ENCODE measurements at regions not wholly inside any gene's neighbourhood (a gene's known extent, or its start where the extent isn't known, plus 50 kb on each side); places are given as distances from the start of the nearest gene placed in this dataset.
A peak's percentile ranks its signal among the peaks of the same experiment; 100 is the strongest.
"Not testable (repeated sequence)": the region's sequence is repeated elsewhere in the genome, so short reads cannot be mapped to it uniquely, and the experiment has no call there.

GRCh38 chr21:28325618-28326017, 667.1 kb downstream of the LTN1 start:
- no peaks in the 10 kb centered on the region for H3K36me3 Mint-ChIP-seq
- H3K4me3 Mint-ChIP-seq, result no peak overlapping the region
- ATAC-seq (replicated peaks) (no peak), DNase-seq (no peak)
- peaks cover 9 to 11% of the 10 kb centered on the region in 2 donors for H3K9me3 Mint-ChIP-seq
- H3K27me3 Mint-ChIP-seq, result no peaks in the 10 kb centered on the region
- no peak overlapping the region for H3K27ac Mint-ChIP-seq
- H3K4me1 Mint-ChIP-seq, result no peaks in the 10 kb centered on the region

- ATAC-seq (replicated peaks), result no peak
- Mint-ChIP-seq H3K36me3 (no peaks in the 10 kb centered on the region), H3K9me3 (peaks cover 9 to 11% of the 10 kb centered on the region in 2 donors), H3K27me3 (no peaks in the 10 kb centered on the region), H3K27ac (no peak overlapping the region), H3K4me1 (no peaks in the 10 kb centered on the region), H3K4me3 (no peak overlapping the region)
- DNase-seq, result no peak
Measured at GRCh38 chr21:28324690-28325089, 668.0 kb downstream of the LTN1 start.

- Mint-ChIP-seq H3K4me3 (no peak overlapping the region), H3K9me3 (peaks cover 8 to 9% of the 10 kb centered on the region in 2 donors), H3K36me3 (no peaks in the 10 kb centered on the region), H3K27ac (no peak overlapping the region), H3K4me1 (no peaks in the 10 kb centered on the region), H3K27me3 (no peaks in the 10 kb centered on the region)
- ATAC-seq (replicated peaks), result peak in 1 of 2 donors; percentile 10
- DNase-seq, result no peak
Measured at GRCh38 chr21:28317177-28317950, 675.3 kb downstream of the LTN1 start.

DNA sequence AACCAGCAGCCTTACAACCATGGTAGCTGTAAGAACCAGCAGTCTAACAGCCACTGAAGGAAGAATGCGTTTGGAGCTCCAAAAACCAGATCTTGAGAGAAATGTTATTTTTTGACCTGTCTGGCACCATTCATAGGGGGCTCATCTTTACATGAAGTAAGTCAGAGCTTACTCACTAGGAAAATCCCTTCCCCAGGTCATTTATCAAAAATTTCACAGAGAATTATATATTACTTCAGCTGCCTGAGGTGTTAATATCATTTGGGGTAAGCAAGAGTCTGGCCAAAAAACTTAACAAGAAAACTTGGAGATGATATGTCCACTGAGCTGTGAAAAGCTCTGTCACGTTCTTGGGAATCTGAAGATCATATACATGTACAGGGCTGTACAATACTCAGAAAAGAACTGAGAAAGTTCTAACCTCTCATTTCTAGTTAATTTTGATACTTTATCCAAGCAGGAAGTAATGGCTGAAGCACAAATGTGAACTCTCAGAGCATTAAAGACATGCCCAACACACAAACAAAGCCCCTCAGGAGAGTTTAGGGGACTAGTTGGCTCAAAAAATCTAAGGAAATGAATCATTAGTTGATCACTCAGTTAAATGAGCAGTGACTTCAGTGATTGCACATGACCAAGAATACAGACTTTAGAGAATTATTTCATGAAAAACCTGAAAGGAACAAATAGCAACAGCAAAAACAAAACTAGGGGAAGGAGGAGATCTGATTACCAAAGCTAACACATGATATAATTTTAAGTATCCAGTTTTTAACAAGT, 681.1 kb downstream of the LTN1 start:
- DNase-seq (no peak), ATAC-seq (replicated peaks) (no peak)
- no peak overlapping the region for H3K27ac Mint-ChIP-seq
- no peaks in the 10 kb centered on the region for H3K36me3 Mint-ChIP-seq
- peaks cover 5 to 9% of the 10 kb centered on the region in 2 donors for H3K9me3 Mint-ChIP-seq
- H3K4me1 Mint-ChIP-seq, result no peaks in the 10 kb centered on the region
- H3K4me3 Mint-ChIP-seq, result no peak overlapping the region
- no peaks in the 10 kb centered on the region for H3K27me3 Mint-ChIP-seq

- ATAC-seq (replicated peaks) (no peak), DNase-seq (no peak)
- Mint-ChIP-seq H3K4me1 (no peaks in the 10 kb centered on the region), H3K9me3 (peaks cover 5 to 9% of the 10 kb centered on the region in 2 donors), H3K36me3 (no peaks in the 10 kb centered on the region), H3K4me3 (no peak overlapping the region), H3K27ac (no peak overlapping the region), H3K27me3 (no peaks in the 10 kb centered on the region)
Measured at GRCh38 chr21:28310711-28311110, 682.0 kb downstream of the LTN1 start.

- no peak overlapping the region for H3K27ac Mint-ChIP-seq
- H3K9me3 Mint-ChIP-seq, result peaks cover 5 to 9% of the 10 kb centered on the region in 2 donors
Measured at GRCh38 chr21:28310171-28310685, 682.4 kb downstream of the LTN1 start.

GRCh38 chr21:28309596-28309995, 683.1 kb downstream of the LTN1 start:
- no peak overlapping the region for H3K27ac Mint-ChIP-seq
- H3K27me3 Mint-ChIP-seq, result no peaks in the 10 kb centered on the region
- no peaks in the 10 kb centered on the region for H3K4me1 Mint-ChIP-seq
- no peaks in the 10 kb centered on the region for H3K36me3 Mint-ChIP-seq
- ATAC-seq (replicated peaks) (no peak), DNase-seq (no peak)
- no peak overlapping the region for H3K4me3 Mint-ChIP-seq
- peaks cover 5 to 9% of the 10 kb centered on the region in 2 donors for H3K9me3 Mint-ChIP-seq

More at GRCh38 chr21:28310171-28310685, 682.4 kb downstream of the LTN1 start:
- ATAC-seq (replicated peaks) (no peak), DNase-seq (no peak)
- no peaks in the 10 kb centered on the region for H3K36me3 Mint-ChIP-seq
- no peak overlapping the region for H3K4me3 Mint-ChIP-seq
- no peaks in the 10 kb centered on the region for H3K4me1 Mint-ChIP-seq
- no peaks in the 10 kb centered on the region for H3K27me3 Mint-ChIP-seq

DNA sequence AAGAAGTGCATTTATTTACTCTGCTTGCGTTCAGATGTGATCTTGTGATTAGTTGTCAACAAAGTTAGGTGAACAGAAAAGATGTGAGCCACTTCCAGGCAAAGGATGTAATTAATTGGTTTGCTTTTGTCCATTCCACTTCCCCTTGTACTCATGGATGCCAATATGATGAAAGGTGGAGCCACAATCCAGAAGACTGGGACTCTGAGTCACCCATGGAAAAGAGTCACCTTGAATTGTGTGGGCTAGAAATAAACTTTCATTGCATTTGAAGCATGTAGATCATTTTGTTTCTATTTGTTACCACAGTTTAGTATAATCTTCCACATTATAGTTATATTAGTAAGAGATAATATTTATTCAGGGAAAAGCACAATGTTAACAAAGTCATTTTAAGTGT, 684.2 kb downstream of the LTN1 start:
- H3K4me3 Mint-ChIP-seq, result no peak overlapping the region
- ATAC-seq (replicated peaks) (no peak), DNase-seq (no peak)
- no peaks in the 10 kb centered on the region for H3K4me1 Mint-ChIP-seq
- H3K27me3 Mint-ChIP-seq, result no peaks in the 10 kb centered on the region
- H3K27ac Mint-ChIP-seq, result no peak overlapping the region
- no peaks in the 10 kb centered on the region for H3K36me3 Mint-ChIP-seq
- H3K9me3 Mint-ChIP-seq, result peaks cover 5 to 9% of the 10 kb centered on the region in 2 donors

DNA sequence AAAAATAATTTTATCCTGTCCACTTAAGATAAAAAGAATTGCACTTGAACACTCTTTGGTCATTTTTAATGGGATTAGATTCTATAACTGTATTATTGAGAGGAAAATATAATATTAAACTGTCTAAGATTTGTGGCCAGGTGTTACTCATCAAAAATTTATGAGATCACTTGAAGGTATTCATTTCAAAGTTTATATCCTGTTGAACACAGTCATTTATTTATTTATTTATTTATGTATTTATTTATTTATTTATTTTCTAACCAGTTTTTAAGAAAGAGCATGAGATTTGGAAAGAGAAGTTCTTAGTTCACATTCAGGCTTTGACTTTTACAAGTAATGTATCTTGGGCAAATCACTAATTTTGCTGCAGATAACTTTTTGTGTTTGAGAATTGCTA, 692.7 kb downstream of the LTN1 start:
- no peak for DNase-seq
- no peak overlapping the region for H3K27ac Mint-ChIP-seq
- no peak for ATAC-seq (replicated peaks)
- H3K4me3 Mint-ChIP-seq, result no peak overlapping the region
- peaks cover 0 to 3% of the 10 kb centered on the region in 2 donors for H3K9me3 Mint-ChIP-seq
- no peaks in the 10 kb centered on the region for H3K36me3 Mint-ChIP-seq
- no peaks in the 10 kb centered on the region for H3K4me1 Mint-ChIP-seq
- no peaks in the 10 kb centered on the region for H3K27me3 Mint-ChIP-seq

GRCh38 chr21:28298251-28298672, 694.4 kb downstream of the LTN1 start:
- Mint-ChIP-seq H3K27ac (no peak overlapping the region), H3K4me3 (no peak overlapping the region), H3K4me1 (no peaks in the 10 kb centered on the region), H3K36me3 (no peaks in the 10 kb centered on the region), H3K9me3 (peaks cover 0 to 3% of the 10 kb centered on the region in 2 donors), H3K27me3 (no peaks in the 10 kb centered on the region)
- DNase-seq, result no peak
- no peak for ATAC-seq (replicated peaks)

- no peaks in the 10 kb centered on the region for H3K27me3 Mint-ChIP-seq
- H3K4me3 Mint-ChIP-seq, result no peak overlapping the region
- ATAC-seq (replicated peaks) (no peak), DNase-seq (no peak)
- H3K27ac Mint-ChIP-seq, result no peak overlapping the region
- no peaks in the 10 kb centered on the region for H3K36me3 Mint-ChIP-seq
- no peaks in the 10 kb centered on the region for H3K4me1 Mint-ChIP-seq
- peaks cover 0 to 11% of the 10 kb centered on the region in 2 donors for H3K9me3 Mint-ChIP-seq
Measured at GRCh38 chr21:28294051-28294450, 698.6 kb downstream of the LTN1 start.

- DNase-seq (no peak), ATAC-seq (replicated peaks) (no peak)
- H3K36me3 Mint-ChIP-seq, result no peaks in the 10 kb centered on the region
Measured at GRCh38 chr21:28283641-28284490, 708.8 kb downstream of the LTN1 start.

DNA sequence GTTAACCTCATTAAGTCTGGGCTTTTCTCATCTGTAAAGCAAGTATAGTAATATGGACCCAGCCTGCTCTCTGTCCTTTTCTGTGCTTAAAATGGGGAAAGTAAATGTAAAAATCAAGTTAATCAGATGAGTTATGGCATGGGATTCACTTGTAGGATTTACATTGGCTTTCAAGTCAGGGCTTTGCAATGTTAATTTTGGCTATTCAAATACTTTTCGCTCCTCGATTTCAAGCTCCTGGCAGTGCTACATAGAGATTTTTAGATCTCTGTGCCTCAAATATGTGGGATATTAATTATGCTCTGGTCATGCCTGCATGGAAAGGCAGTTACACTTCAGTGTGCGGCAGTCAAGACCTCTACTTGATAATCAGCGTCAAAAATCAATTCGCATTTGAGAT, 709.8 kb downstream of the LTN1 start:
- Mint-ChIP-seq H3K36me3 (no peaks in the 10 kb centered on the region), H3K27me3 (no peaks in the 10 kb centered on the region), H3K9me3 (peaks cover 4 to 9% of the 10 kb centered on the region in 2 donors), H3K27ac (no peak overlapping the region), H3K4me3 (no peak overlapping the region), H3K4me1 (no peaks in the 10 kb centered on the region)
- DNase-seq (no peak), ATAC-seq (replicated peaks) (no peak)

More at GRCh38 chr21:28283641-28284490, 708.8 kb downstream of the LTN1 start:
- Mint-ChIP-seq H3K27ac (no peak overlapping the region), H3K4me1 (no peaks in the 10 kb centered on the region), H3K27me3 (no peaks in the 10 kb centered on the region), H3K4me3 (no peak overlapping the region), H3K9me3 (peaks cover 2 to 9% of the 10 kb centered on the region in 2 donors)

GRCh38 chr21:28281357-28281756, 711.3 kb downstream of the LTN1 start:
- H3K27me3 Mint-ChIP-seq; DNase-seq; H3K4me3 Mint-ChIP-seq; H3K36me3 Mint-ChIP-seq; H3K9me3 Mint-ChIP-seq; H3K27ac Mint-ChIP-seq; H3K4me1 Mint-ChIP-seq; ATAC-seq (replicated peaks): not testable (repeated sequence)

Measured in stimulated activated naive B cell treated with anti-CD40 and anti-IgM and Interleukin-4, amounts not matched to agents 10 μg/mL and 1 μg/mL and 100 μg/mL, for 72 hours (primary cell).